ENCODE measurements at regions not wholly inside any gene's neighbourhood (a gene's known extent, or its start where the extent isn't known, plus 50 kb on each side); places are given as distances from the start of the nearest gene placed in this dataset.

DNA sequence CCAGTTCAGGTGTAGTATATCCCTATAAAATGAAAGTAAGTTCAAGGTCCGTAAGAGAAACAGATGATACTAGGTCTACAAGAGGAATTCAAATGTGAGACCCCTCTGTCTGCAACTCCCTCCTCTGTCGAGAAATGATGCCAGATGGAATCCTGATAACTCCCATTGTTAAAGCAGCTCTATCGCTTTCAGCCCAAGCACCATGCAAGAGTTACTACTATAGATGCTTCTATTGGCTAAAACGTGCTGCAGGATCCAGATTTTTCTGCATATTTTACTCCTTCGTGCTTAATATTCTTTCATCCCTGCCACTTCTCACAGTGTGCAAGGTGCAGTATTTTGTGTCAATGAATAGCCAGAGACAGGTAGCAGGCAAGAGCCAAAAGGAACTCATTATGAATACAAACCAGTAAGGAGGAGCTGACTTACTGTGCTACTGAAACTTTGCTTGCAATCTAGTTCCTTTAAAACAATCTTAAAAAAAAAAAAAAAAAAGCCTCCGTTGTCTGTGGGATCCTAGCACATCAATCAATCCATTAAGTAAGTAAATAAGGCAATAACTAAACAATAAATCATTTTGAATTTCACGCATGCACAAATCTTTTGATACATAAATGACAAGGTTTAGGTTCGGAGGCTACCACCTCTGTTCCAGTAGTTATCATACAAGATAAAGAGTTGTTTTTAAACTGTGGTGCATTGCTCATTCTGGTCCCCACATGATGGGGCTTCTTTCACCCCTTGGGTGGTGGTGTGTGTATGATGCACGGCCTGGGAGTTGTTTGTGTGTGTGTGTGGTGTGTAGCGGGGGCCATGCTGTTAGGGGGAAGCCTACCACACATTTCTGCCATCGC is 151.1 kb upstream of the MPDZ start:
- FAIRE-seq = no peak

DNA sequence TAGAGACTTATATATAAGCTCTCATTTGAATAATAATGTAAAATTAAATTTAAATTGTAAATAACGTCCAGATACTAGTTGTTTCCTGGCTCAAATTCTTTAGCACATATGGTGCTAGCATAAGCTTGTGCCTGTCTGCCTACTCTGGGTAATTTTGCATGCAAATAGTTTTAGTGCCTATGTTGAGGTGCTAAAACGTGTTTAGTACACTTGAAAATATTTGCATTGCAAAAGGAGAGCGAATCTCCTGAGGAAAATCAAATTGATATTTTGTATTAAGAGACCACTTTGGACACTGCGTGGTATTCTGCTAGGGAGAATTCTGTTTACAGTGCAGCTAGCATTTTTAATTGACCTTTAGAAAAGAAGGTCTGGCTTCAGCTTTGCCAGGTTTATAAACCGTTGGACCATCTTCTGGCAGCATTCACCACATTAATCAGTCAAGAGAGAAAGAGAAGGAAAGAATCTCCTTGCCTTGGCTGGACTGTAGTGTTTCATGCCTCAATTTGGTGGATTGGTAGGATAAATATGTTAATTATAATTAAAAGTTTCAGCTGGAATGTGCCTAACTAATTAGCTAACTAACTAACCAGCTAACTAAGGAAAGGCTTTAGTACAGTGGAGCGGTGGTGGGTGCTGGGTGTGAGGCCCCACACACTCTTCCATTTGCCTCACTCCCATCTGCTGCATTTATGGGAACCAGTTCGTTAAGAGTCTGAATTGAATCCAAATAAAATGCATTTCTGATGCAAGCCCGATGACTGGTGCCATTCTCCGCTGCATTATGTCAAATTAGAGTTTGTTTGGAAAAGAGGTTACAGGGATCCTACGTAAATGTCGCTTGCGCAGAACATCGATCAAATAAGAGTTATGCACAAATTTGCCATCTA is 150.1 kb upstream of the MPDZ start:
- FAIRE-seq = no peak

DNA sequence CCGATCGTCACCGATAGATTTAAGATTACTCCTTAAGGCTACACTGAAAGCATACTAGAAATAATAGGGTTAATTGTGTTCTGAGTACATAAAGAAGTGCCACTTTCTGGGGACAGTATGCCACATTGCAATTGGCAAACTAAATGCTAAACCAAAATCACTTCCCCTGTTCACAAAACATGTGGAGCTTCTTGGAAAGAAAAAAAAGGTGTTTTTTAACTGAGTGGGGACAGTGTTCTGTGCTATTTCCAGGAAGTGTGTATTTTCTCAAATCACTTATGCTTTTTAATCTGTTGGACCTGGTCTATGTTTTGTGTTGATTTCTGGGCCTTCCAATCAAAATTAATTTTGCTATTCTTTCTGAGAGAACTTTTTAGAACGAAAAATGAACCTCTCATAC is 149.3 kb upstream of the MPDZ start:
- no peak for FAIRE-seq

DNA sequence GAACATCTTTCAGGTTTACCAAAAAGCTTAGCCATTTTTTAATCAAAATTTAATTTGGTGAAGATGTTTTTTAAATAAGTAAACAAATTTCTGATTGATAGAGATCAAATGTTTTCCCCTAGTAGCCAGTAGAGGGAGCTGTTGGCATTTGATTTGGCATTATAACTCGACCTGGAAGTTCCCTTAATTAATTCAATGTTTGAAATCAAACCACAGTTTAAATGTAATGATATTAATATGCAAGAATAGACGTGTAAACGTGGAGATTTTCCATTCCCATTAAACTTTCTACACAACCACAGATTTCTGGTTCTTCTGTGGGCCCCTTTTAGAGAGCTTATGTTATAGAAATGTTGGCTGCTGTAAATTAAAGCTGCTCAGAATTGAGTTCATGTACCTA is 148.1 kb upstream of the MPDZ start:
- FAIRE-seq = peak; percentile 96

DNA sequence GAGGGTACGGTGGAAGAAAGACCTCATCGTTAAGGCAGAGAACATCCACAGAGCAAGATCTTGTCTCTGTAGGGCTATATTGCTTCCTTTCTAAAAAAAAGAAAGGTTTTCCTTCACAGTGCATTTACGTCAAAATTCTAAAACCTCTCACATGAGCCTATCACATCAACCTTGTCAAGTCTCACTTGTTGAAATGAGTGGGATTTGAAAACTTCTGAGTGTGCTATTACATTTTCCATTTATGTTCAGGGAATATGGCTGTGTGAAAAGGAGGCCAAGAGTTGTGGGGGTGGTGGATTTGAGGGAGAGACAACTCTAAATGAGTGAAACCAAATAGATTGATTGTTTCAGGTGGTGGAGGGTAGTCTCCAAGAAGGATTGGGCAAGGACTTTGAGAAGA is 147.1 kb upstream of the MPDZ start:
- no peak for FAIRE-seq

DNA sequence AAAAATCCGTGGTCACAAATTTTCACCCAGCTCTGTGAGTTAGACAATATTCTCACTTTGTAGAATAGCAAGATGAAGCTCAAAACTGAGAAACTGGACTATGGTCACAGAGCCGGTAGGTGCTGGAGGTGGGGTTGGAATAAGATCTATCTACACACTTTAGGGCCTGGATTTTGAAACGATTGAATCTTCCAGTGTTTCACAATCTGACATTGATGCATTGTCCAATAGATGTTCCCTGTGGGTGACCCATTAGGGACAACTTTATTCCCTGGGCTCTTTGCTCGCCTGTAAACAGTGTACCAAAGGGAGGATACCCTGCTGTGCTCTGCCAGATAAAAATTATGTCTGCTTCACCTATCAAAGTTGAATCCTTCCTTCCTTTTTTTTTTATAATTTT is 145.4 kb upstream of the MPDZ start:
- FAIRE-seq = no peak

DNA sequence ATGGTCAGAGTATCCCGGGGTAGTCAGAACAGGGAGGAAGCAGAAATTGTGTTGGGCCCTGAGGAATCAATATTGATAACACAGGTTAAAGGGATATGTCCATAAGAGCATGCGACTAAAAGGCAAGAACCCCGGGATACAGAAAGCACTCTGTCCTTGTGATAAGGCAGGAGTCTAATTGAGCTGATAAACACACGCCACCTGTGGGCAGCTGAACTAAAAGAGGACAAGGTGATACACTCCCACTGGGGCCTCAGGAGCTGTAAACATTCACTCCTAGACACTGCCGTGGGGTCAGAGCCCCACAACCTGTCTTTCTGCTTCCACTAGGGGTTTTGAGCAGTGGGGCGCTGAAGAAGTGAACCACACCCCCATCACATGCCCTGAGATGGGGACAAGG is 144.7 kb upstream of the MPDZ start:
- FAIRE-seq = no peak

DNA sequence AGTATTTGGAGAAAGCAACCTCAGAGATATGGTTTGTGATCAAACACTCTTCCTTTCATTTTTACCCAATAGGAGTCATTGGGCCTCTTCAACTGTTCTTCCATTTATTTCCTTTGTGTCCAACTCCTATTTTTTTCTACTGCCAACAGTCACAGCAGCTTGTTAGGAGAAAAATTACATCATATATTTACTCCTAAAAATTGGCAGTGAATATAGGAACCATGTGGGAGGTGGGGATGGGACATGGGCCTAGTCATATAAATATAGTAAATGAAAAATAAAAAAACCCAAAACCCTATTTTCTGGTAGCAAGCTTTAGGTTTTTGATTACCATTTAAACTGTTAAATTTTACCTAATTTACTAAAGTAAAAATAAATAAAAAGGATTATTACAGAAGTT is 134.9 kb upstream of the MPDZ start:
- FAIRE-seq = no peak

DNA sequence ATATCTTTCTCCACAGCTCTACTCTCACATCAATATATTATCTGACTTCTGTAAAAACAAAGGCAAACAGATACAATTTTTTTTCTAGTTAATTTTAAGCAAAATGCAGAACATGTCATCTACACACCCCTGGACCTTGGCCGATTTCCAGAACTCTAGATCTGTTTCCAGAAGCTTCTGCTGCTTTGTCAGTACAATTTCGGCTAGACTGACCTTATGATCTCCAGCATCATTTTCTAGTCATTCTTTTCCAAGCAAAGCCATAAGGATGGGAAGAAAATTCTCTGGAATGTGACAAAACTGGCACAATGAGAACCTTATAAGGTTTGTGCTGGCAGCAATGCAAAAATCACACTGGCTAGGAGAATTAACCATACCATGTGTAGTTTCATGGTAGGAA is 132.8 kb upstream of the MPDZ start:
- no peak for FAIRE-seq

DNA sequence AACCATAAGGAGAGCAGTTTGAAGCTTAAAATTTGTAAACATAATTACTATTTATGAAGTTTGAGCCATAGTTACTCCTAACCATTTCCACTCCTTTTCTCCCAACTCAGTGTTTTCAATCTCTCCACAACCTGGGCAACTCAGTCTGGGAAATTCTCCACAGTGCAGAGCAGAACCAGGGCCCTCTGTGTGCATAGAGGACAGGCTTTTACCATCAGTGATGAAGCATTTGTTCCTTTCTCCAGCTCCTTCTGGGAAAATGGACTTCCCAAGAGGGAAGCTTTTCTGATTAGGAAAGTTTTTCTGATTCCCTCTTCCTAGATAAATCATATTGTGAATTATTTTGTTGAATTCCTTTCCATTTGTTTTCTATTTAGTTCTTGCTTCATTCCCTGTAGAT is 132.3 kb upstream of the MPDZ start:
- no peak for FAIRE-seq

DNA sequence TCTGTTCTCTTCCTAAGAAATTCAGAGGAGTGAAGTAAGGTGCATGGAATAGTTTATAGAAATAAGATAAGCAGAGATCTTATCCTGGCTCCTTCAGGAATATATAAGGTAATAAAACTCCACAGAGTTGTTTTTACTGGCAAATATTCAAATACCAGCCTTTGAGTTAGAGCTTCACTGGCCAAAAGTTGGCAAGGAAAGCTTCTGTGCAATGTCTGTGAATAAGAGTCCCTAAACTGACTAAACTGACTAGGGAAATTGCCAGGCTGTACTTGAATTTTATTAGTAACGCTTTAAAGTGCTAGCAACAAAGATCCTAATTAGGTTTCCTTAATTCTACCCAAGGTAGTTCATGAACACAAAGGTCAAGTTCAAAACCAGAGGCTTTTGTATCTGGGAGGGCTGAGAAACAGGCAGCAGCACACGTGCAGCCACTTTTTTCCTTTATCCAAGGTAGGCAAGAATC is 131.1 kb upstream of the MPDZ start:
- no peak for FAIRE-seq

DNA sequence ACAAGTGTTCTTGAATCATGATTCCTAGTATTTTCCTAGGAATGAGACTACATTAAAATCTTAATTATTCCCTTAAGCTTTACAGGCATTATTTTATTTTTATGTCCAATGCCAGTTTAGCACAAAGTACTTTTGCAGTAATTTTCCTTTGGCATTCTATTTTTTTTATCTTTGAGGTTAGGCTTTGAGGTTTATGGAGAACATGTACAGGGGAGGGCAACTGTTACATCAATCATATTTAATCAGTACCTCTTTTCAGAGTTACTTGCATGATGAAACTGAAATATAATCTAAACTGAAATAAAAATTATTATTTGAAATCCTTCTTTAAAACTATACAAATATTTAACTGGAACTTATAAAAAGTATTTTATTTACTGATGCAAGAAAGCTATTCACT is 118.2 kb upstream of the MPDZ start:
- no peak for FAIRE-seq

DNA sequence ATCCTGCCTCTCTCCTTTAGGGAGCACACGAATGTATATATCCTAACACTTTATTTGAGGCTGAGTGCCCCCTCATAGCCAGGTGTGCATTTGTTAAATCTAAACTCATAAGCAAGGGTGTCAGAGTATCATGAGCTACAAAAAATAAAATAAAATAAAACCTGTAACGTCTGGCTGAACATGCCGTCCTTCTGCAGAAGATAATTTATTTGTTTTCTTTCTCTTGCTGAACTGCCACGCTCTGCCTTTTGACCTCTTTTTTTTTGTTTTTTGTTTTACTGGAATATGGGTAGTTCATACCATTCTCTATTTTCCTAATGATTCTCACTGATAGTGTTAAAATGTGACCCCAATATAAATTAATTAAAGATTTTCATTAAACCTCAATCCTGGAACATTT is 117.7 kb upstream of the MPDZ start:
- no peak for FAIRE-seq

DNA sequence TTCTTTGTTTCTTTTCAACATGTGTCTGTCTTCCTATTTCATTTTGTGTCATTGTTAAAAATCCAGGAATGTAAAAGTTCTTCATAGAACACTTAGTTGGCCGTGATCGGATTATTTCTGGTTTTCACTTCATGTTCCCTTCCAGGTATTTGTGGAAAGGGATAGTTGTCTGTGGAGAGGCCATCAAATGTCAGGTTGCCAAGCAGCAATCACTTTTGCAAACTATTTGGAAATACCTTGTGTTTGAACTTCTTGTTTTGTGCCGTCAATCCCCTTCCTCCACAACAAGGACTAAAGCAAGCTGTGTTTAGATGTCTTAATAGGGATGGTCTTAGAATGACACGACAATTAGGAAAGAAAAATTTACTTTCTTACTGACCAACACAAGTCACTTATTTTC is 116.9 kb upstream of the MPDZ start:
- no peak for FAIRE-seq

DNA sequence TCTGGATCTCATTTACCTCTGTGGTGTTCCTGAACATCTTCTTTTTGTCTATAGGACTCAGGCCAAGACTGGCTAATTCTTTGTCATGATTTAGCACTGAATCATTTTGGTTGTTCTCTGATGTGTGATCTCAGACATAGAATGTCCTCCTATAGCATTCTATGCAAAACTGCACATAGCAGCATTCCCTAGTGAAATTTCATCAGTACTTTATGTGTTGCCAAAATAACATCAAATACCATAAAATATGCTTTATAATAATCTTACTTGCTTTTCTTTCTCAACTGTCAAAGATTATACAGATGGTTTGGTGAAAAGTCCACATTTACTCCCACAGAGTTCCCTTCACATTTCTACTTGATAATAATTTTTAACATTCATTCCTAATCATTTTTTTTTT is 115.7 kb upstream of the MPDZ start:
- no peak for FAIRE-seq

DNA sequence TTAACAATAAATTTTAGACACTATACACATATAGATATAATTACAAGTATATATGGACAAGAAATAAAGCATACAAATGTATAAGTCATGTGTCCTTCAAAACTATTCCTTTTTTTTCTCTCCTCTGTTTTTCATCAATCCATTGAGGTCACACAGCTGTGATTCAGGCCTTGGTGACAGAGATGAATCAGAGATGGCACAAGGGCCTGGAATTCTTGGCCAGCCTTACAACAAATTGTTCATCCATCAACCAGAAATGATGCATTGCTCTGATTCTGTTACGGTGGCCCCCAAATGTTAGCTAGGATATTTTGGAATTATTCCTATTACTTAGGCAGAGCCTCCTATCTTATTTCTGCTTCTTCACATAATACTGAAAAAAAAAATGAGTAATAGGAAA is 108.7 kb upstream of the MPDZ start:
- FAIRE-seq = no peak

DNA sequence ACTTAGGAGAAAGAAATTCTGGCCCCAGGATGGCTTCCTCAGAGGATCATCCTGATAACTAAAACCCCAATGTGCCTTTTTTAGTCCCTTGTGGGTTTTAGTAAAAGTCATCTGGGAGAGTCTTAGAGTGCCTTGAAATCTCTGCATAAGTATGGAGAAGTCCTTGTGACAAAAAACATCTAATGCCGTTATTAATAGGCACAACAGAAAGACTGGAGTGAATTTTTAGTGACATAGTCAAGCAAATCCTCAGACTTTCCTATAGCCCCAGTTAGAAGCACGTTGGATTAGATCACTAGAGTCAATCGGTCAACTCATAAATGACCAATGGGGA is 108.2 kb upstream of the MPDZ start:
- no peak for FAIRE-seq

DNA sequence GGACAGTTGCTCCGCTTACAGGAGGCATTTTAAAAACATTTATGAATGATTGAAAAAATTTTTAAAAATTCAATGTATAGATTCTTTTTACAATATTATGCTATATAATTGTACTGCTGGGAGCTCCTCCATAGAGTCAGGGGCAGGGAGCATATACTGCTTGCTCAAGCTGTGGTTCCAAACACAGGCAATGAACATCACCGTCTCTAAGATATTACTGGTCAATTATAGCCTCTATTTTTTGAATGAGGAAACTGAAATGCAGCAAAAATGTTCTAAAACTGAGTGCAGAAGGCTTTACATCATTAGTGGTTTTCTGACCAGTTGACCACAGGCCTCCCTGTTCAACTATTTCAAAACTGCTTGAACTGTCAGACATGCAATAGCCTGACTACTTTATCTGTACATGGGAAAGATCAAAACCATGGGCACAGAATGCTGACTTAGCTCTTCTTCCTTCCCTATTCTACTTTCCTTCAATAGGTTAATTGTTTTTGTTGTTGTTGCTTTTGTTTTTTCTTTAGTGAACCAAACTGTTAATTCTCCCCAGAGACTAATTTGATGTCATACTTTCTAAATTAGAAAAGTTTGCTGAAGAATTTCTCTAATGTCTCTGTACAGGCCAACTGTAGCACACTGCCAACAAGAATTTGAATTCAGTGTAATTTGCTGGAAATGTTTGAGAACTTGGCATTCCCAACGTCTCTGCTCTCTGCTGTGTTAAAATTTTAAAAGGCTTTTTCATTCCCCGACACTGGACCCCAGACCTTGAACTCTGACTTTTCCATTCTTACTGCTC is 107.6 kb upstream of the MPDZ start:
- FAIRE-seq = no peak

DNA sequence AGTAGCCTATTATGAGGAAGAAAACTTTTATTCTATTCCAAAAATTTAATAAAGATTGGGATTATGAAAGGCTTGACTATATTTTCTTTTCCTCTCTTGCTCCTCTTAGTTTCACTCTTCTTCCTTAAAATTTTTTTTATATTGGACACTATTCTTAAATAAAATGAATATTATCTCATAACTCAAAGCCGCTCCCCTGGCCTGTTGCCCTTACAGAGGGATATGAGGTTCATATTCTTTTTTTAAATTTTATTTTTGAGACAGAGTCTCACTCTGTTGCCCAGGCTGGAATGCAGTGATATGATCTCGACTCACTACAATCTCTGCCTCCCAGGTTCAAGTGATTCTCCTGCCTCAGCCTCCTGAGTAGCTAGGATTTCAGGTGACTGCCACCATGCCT is 106.8 kb upstream of the MPDZ start:
- FAIRE-seq = no peak

DNA sequence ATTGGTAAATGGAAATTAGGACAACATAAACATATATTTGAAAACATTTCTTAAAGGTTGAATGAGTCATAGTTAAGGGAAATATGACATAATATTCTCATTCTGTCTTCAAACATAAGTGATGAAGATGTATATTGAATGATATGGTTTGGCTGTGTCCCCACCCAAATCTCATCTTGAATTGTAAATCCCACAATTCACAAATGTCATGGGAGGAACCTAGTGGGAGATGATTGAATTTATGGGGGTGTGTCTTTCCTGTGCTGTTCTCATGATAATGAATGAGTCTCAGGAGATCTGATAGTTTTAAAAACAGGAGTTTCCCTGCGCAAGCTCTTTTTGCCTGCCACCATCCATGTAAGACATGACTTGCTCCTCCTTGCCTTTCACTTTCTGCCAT is 104.4 kb upstream of the MPDZ start:
- no peak for FAIRE-seq

DNA sequence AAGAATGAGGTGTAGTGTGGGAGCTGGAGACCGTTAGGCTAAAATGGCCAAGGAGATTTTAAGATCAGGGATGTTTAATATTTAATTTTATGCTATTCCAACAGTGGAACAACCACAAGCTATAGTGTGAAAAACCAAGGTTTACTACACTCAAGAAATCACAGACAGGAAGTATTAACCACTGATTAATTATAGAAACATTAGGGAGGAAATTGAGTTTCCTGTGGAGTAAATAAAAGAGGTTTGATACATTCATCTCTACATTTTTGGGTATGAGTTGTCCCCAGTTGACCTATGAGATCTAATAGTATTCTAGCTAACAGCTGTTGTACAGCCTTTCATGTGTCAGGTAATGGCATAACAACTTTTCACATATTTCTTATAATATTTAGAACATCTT is 103.7 kb upstream of the MPDZ start:
- no peak for FAIRE-seq

DNA sequence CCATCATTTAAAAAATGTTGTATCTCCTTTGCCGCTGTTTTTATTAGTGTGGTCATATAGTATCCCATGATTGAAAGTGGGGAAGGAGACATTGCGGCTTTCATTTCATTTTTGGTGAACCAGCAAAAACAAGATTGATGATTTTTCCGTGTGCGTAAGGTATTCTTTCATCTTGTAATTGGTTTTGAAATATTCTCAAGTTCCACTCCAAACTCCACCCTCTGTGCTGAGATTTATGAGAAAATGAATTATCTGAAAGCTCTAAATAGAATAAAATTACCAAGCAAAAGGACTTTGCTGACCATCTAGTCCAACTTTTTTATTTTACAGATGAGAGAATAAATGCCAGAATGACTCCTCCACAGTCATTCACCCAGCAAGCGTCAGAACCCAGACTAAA is 103.1 kb upstream of the MPDZ start:
- FAIRE-seq = no peak

DNA sequence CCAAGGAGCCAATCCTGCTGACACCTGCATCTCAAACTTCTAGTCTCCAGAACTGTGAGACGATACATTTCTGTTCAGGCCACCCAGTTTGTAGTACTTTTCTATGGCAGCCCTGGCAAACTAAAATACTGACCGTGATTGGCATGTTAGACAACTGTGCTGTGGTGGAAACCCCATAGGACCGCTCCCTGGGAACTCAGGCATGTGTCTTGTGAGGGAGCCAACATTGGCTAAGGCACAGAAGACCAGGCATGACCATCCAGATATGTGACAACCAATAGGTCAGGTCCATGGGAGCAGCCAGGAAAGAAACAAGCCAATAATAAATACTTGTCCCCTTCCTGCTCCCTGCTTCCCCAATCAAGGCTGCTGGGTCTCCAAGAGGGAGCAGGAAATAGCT is 101.4 kb upstream of the MPDZ start:
- FAIRE-seq = no peak

DNA sequence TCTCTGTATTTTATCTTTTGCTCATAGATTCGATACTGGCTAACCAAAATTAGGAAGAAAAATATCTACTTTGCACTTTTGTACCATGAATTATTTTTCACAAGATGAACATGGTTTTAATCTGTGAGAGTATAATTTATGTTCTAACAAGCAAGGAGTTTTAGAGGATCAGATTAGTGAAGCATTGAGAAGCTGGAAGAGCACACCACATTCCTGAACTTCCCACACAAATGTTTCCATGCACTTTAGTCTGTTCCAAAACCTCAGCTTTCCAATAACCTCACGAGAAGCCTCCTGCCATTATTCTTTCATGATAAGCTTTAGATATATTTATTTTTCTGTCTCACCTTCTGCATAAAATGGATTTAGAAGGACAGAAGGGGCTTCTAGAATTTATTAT is 98.7 kb upstream of the MPDZ start:
- no peak for FAIRE-seq

Data from A204.1 (cell line).